ENCODE measurements at regions not wholly inside any gene's neighbourhood (a gene's known extent, or its start where the extent isn't known, plus 50 kb on each side); places are given as distances from the start of the nearest gene placed in this dataset.

DNA sequence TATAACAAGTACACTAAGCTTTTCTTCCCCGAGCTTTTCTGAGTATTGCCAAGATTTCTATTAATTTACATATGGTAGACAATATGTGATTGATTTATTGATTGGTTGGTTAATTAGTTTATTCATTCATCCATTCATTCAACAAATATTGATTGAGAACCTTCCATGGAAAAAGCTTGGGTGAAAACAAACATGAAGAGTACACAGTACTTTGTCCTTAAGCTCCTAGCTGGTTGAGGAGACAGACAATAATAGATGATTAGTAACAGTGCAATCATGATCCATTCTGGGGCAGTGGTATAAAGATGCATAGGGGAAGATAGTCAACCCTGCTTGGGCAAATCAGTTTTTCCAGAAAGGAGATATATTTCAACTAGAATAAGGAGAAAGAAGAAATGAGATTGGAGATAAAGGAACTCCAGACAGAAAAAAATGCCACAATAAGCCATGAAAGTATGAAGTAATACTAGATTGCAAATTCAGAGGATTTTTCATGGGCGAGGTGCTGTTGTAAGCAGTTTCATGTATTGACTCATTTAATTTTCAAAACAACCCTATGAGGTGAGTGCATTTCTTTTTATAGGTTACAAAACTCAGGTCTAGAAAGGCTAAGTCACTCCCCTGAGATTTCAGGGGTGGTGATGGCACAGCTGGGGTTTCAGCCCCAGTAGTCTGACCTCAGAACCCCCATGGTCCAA is 129.5 kb downstream of the RND3 start:
- Histone ChIP-seq H3K36me3 (replicated peaks in 1 of 2; ENCODE audit: insufficient read depth in 1 of 2, low read depth in 2 of 2) (no peaks in the 10 kb centered on the region), H3K27me3 (no peaks in the 10 kb centered on the region), H3K27ac (no peak overlapping the region), H3K4me1 (no peaks in the 10 kb centered on the region), H3K4me3 (no peak overlapping the region), H3K9me3 (no peaks in the 10 kb centered on the region)
- 9 to 51% methylated on average over 2 of the region's 2 CpGs for WGBS, 2 donors
- DNase-seq (no peak), ATAC-seq (no peak)
- intact Hi-C loops (cut with DNase I) = no loop called here
- TF ChIP-seq POLR2A (IDR thresholded peaks at IDR 0.05) = no peak
- TF ChIP-seq, protein P1, sequence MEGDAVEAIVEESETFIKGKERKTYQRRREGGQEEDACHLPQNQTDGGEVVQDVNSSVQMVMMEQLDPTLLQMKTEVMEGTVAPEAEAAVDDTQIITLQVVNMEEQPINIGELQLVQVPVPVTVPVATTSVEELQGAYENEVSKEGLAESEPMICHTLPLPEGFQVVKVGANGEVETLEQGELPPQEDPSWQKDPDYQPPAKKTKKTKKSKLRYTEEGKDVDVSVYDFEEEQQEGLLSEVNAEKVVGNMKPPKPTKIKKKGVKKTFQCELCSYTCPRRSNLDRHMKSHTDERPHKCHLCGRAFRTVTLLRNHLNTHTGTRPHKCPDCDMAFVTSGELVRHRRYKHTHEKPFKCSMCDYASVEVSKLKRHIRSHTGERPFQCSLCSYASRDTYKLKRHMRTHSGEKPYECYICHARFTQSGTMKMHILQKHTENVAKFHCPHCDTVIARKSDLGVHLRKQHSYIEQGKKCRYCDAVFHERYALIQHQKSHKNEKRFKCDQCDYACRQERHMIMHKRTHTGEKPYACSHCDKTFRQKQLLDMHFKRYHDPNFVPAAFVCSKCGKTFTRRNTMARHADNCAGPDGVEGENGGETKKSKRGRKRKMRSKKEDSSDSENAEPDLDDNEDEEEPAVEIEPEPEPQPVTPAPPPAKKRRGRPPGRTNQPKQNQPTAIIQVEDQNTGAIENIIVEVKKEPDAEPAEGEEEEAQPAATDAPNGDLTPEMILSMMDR (IDR thresholded peaks at IDR 0.05) = no peak

DNA sequence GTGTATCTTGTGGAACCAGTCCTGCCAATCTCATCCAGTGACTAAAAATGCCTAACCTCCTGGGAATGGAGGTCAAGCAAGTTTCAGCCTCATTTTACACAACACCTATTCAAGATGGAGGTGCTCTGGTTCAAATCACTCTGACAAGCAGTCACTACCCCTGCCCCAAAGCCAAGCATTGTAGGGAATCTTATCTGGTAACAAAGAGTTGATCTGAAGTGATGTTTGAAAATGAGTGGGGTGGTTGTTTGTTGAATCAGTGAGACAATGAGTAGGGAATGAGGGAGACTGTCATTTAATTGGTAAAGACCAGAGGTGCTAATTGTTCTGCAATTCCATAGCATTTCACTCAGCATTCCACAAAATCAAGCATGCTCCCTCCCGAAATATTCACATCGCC is 132.0 kb downstream of the RND3 start:
- Histone ChIP-seq H3K4me3 (no peak overlapping the region), H3K36me3 (replicated peaks in 1 of 2; ENCODE audit: insufficient read depth in 1 of 2, low read depth in 2 of 2) (no peaks in the 10 kb centered on the region), H3K9me3 (no peaks in the 10 kb centered on the region), H3K27me3 (no peaks in the 10 kb centered on the region), H3K4me1 (no peaks in the 10 kb centered on the region), H3K27ac (no peak overlapping the region)
- intact Hi-C loops (cut with DNase I) = no loop called here
- TF ChIP-seq, protein P1 (IDR thresholded peaks at IDR 0.05) = no peak
- no peak for TF ChIP-seq POLR2A (IDR thresholded peaks at IDR 0.05)
- DNase-seq = no peak
- no peak for ATAC-seq
- 88 to 94% methylated on average over 2 of the region's 2 CpGs for WGBS, 2 donors

DNA sequence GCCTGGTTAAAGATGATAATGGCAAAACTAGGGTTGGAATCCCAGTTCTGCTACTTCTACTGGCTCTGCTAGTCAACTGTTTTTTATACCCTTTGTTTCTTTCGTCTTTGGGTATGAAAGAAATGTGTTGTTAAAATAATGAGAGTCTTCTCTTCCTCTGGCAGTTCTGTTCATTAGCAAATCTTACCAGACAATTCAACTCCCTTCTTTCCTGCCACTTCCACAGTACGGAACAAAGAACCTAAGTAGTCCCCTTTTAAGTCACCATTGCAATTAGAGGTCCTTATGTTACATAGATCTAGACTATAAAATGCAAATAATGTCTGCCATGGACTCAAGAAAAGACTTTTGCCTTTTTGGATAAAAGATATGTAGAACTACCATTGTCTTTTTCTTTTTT is 134.1 kb downstream of the RND3 start:
- 64 to 71% methylated on average over 2 of the region's 2 CpGs for WGBS, 2 donors
- Histone ChIP-seq H3K27me3 (no peaks in the 10 kb centered on the region), H3K4me1 (no peaks in the 10 kb centered on the region), H3K27ac (no peak overlapping the region), H3K4me3 (no peak overlapping the region), H3K9me3 (no peaks in the 10 kb centered on the region), H3K36me3 (replicated peaks in 1 of 2; ENCODE audit: insufficient read depth in 1 of 2, low read depth in 2 of 2) (no peaks in the 10 kb centered on the region)
- intact Hi-C loops (cut with DNase I) = no loop called here
- DNase-seq (no peak), ATAC-seq (no peak)
- TF ChIP-seq POLR2A (IDR thresholded peaks at IDR 0.05) = no peak
- TF ChIP-seq, protein P1 (IDR thresholded peaks at IDR 0.05) = no peak

- no peaks in the 10 kb centered on the region for H3K9me3 ChIP-seq
- no peaks in the 10 kb centered on the region for H3K36me3 ChIP-seq (replicated peaks in 1 of 2; ENCODE audit: insufficient read depth in 1 of 2, low read depth in 2 of 2)
- DNase-seq (no peak), ATAC-seq (no peak)
- H3K4me1 ChIP-seq = no peaks in the 10 kb centered on the region
- H3K27ac ChIP-seq = no peak overlapping the region
- intact Hi-C loops (cut with DNase I) = no loop called here
- no peak for TF ChIP-seq POLR2A (IDR thresholded peaks at IDR 0.05)
- TF ChIP-seq, protein P1 (IDR thresholded peaks at IDR 0.05) = no peak
- H3K4me3 ChIP-seq = no peak overlapping the region
- no peaks in the 10 kb centered on the region for H3K27me3 ChIP-seq
Observed at GRCh38 chr2:150351922-150352321, 135.5 kb downstream of the RND3 start.

GRCh38 chr2:150350500-150350899 is 137.0 kb downstream of the RND3 start:
- 64 to 72% methylated on average over 4 of the region's 4 CpGs for WGBS, 2 donors
- Histone ChIP-seq H3K4me1 (no peaks in the 10 kb centered on the region), H3K27me3 (no peaks in the 10 kb centered on the region), H3K9me3 (no peaks in the 10 kb centered on the region), H3K36me3 (replicated peaks in 1 of 2; ENCODE audit: insufficient read depth in 1 of 2, low read depth in 2 of 2) (no peaks in the 10 kb centered on the region), H3K4me3 (no peak overlapping the region), H3K27ac (no peak overlapping the region)
- TF ChIP-seq, protein P1 (IDR thresholded peaks at IDR 0.05) = no peak
- no peak for TF ChIP-seq POLR2A (IDR thresholded peaks at IDR 0.05)
- DNase-seq (no peak), ATAC-seq (no peak)
- intact Hi-C loops (cut with DNase I) = no loop called here
